Duodenal mucosa (tissue), 2 donors: ENCODE measurements at regions not wholly inside any gene's neighbourhood (a gene's known extent, or its start where the extent isn't known, plus 50 kb on each side); places are given as distances from the start of the nearest gene placed in this dataset.

Source experiments
- H3K27ac ChIP-seq: one replicate; pipeline ENCODE4 v1.7.0; 2013; ENCODE audit warnings: low read depth, low read length
- H3K27me3 ChIP-seq, 2 donors: one replicate each; pipeline ENCODE4 v1.7.0; 2013; ENCODE audit warnings: low read length in 2 of 2, control low read depth in 1 of 2; ENCODE audit not compliant: insufficient read depth in 2 of 2, control insufficient read depth in 1 of 2
- H3K36me3 ChIP-seq, 2 donors: one replicate each; pipeline ENCODE4 v1.7.0; 2013; ENCODE audit warnings: low read length in 2 of 2, control low read depth in 1 of 2; ENCODE audit not compliant: insufficient read depth in 2 of 2, control insufficient read depth in 1 of 2
- H3K4me1 ChIP-seq, 2 donors: one replicate each; pipeline ENCODE4 v1.7.0; 2013; ENCODE audit warnings: low read length in 2 of 2, control low read depth in 1 of 2; ENCODE audit not compliant: insufficient read depth in 2 of 2, control insufficient read depth in 1 of 2
- H3K4me3 ChIP-seq, 2 donors: one replicate each; pipeline ENCODE4 v1.7.0; 2013; ENCODE audit warnings: low read length in 2 of 2, low read depth in 1 of 2
- H3K9ac ChIP-seq, 2 donors: one replicate each; pipeline ENCODE4 v1.7.0; 2013; ENCODE audit warnings: low read length in 2 of 2, low read depth in 1 of 2
- H3K9me3 ChIP-seq, 2 donors: one replicate each; pipeline ENCODE4 v1.7.0; 2013; ENCODE audit warnings: low read length in 2 of 2, control low read depth in 1 of 2; ENCODE audit not compliant: control insufficient read depth in 1 of 2

DNA sequence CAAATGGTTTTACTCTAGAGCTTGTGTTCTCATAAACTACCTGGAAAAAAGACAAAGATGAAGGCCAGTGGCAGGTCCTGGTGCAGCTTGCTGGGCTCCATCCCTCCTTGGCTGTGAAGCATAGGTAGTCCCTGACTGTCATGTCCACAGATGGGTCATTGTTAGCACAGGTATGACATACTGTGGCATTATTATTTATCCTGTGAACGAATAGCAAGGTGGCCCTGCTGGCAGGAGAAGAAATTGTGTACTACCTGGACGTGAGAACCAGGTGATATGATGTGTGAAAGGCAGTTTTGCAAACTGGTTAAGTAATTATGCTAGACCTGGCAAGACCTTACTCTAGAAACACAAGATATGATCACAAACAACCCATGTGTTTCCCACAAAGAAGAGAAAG lies 63.9 kb downstream of the CCDC71L start:
- Histone ChIP-seq H3K9ac (no peak overlapping the region), H3K27me3 (no peaks in the 10 kb centered on the region), H3K36me3 (no peaks in the 10 kb centered on the region), H3K9me3 (no peaks in the 10 kb centered on the region), H3K27ac (no peak overlapping the region), H3K4me3 (no peak overlapping the region), H3K4me1 (peaks cover 0 to 6% of the 10 kb centered on the region in 2 donors)

DNA sequence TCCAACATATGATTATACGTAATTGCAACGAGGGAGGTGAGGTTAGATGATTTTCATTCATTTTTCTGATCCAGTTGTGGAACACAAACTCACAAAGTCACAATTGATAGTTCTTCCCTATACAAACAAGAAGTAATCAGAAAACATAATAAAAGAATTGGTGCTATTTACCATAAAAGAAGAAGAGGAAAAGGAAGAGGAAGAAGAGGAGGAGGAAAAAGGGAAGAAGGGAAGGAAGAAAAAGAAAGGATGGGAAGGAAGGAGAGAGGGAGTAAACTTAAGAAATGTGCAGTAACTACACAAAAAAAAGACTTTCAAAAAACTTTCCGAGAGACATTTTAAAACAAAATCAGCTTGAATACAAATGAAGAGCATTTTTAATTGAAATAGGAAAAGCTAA lies 65.0 kb downstream of the CCDC71L start:
- Histone ChIP-seq H3K27me3 (no peaks in the 10 kb centered on the region), H3K36me3 (no peaks in the 10 kb centered on the region), H3K27ac (no peak overlapping the region)

DNA sequence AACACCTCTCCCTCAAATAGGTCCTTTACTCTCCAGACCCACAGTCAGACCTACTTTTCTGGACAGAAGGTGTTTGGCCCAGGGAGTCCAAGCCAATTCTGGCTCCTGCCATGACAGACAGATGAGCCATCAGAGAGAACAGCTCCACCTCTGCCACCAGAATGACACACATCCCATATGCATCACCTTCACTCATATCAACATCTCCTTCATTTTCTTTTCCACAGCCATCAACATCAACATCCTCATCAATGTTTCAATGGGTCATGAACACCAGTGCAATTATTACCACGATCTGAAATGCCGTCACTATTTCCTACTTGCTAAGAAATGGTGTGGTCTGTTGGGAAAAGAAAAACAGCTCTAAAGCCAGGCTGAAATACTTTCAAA lies 67.9 kb downstream of the CCDC71L start:
- H3K27ac ChIP-seq: no peak overlapping the region
- H3K4me3 ChIP-seq: no peak overlapping the region
- H3K4me1 ChIP-seq: no peaks in the 10 kb centered on the region
- no peaks in the 10 kb centered on the region for H3K27me3 ChIP-seq
- H3K36me3 ChIP-seq: no peaks in the 10 kb centered on the region
- H3K9me3 ChIP-seq: no peaks in the 10 kb centered on the region
- no peak overlapping the region for H3K9ac ChIP-seq

More for the DNA sequence above, 65.0 kb downstream of the CCDC71L start:
- Histone ChIP-seq H3K4me3 (no peak overlapping the region), H3K4me1 (peaks cover 0 to 6% of the 10 kb centered on the region in 2 donors), H3K9ac (no peak overlapping the region), H3K9me3 (no peaks in the 10 kb centered on the region)

DNA sequence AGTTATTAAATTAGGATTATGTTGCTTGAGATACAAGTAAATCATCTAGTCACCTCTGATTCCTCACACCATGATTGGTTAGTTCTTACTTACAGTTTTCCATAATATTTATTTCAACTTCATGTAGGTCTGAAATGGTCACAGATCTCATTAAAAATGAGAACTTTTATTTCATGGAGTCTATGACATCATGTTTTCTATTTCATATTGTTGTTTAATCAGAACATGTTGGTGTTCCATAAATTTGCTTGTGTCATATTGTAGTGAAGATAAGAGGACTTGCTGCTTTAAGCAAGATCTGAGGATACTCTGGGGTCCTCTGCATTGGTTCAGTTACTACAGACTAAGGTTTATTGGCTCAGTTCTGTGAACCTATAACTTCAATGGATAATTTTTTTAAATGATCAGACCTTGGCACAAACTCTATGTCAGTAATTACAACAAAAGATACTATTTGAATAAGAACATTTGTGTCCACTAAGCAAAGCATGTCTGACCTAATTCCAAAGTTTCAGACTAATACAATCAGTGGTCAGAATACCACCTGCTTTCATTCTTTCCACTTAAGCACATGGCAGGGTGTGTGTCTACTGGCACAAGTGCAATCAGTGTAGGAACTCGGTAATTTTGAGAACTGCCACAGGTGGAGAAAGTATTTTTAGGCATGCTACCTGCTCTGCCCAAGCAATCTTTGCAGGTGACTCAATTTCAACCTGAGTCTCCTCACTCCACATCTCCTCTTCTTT lies 68.5 kb downstream of the CCDC71L start:
- Histone ChIP-seq H3K9ac (no peak overlapping the region), H3K4me1 (no peaks in the 10 kb centered on the region), H3K27ac (no peak overlapping the region), H3K36me3 (no peaks in the 10 kb centered on the region), H3K27me3 (no peaks in the 10 kb centered on the region), H3K4me3 (no peak overlapping the region), H3K9me3 (no peaks in the 10 kb centered on the region)

DNA sequence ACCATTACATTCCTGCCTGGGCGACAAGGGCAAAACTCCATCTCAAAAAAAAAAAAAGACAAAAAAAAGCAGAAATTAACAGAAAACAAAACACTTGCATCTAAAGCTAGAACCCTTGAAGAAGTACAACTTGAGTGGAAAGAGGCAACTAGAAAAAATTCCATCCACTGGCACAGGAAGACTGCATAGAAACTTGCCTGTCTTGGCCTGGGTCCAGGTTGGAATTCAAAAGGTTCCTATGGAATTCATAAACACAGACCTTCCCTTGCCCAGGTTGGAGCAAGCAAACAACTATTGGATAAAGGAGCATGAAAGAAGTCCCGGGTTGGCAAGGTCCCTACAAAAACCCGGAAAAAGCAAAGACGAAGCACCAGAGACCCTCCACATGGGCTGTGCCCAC lies 69.8 kb downstream of the CCDC71L start:
- no peak overlapping the region for H3K4me3 ChIP-seq
- H3K9me3 ChIP-seq: no peaks in the 10 kb centered on the region
- no peaks in the 10 kb centered on the region for H3K36me3 ChIP-seq
- no peaks in the 10 kb centered on the region for H3K4me1 ChIP-seq
- no peak overlapping the region for H3K9ac ChIP-seq
- H3K27me3 ChIP-seq: no peaks in the 10 kb centered on the region
- H3K27ac ChIP-seq: no peak overlapping the region

DNA sequence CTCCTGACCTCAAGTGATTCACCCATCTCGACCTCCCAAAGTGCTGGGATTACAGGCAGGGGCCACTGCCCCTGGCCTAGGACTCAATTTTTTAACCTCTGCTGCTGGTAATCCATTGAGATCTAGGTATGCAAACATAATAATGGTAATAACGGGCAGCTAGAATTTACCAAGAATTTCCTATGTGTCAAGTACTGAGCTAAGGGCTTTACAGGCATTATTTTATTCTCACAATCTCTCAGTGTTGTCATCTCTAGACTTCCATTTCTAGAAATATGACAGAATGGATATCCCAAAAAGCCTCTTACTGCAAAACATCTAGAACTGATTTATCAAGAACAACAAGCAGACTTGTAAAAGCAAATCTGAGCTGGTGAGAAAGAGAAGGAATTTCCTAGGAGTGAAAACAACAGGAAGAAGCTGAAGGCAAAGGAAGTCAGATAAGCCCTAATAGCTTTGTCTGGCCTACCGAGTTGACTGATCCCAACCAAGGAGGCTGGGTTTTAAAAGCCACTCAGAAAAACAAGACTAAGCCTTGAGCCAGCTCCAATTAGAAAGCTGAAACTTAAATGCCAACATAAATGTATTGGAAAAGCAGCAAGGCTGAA lies 70.6 kb downstream of the CCDC71L start:
- H3K9me3 ChIP-seq: no peaks in the 10 kb centered on the region
- no peak overlapping the region for H3K4me3 ChIP-seq
- H3K9ac ChIP-seq: no peak overlapping the region
- H3K36me3 ChIP-seq: no peaks in the 10 kb centered on the region
- no peaks in the 10 kb centered on the region for H3K27me3 ChIP-seq
- H3K4me1 ChIP-seq: no peaks in the 10 kb centered on the region
- no peak overlapping the region for H3K27ac ChIP-seq

DNA sequence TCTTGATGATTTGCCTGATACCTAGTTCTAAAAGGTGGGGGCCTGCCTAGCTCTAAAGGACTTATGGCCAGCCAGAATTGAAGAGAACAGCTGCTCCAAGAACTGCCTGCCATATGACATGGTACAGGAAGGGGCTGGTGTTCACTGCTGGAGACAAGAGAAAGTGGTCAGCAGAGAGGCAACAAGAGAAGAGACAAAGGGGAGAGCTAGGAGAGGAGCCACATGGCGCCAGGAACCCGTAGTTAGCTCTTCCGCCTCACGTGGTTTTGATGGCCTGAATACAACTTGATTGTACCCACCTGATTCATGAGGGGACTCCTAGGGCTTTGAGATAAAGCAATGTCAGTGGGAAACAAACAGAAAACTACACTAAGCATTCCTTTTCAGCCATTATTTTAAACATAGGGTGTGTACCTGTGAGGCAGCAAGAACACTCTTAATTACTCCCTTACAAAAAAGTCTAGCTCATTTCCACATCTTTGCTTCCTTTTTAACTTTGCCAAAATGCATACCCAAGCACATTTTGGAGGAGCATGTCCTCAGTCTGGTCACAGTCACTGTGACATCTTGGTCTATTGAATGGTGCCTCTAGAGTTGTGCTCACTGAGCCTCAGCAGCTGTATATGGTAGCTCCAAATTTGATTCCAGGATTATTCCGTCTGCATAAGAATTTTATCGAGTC lies 71.6 kb downstream of the CCDC71L start:
- Histone ChIP-seq H3K36me3 (no peaks in the 10 kb centered on the region), H3K9ac (no peak overlapping the region), H3K4me1 (no peaks in the 10 kb centered on the region), H3K4me3 (no peak overlapping the region), H3K27me3 (no peaks in the 10 kb centered on the region), H3K9me3 (no peaks in the 10 kb centered on the region), H3K27ac (no peak overlapping the region)

DNA sequence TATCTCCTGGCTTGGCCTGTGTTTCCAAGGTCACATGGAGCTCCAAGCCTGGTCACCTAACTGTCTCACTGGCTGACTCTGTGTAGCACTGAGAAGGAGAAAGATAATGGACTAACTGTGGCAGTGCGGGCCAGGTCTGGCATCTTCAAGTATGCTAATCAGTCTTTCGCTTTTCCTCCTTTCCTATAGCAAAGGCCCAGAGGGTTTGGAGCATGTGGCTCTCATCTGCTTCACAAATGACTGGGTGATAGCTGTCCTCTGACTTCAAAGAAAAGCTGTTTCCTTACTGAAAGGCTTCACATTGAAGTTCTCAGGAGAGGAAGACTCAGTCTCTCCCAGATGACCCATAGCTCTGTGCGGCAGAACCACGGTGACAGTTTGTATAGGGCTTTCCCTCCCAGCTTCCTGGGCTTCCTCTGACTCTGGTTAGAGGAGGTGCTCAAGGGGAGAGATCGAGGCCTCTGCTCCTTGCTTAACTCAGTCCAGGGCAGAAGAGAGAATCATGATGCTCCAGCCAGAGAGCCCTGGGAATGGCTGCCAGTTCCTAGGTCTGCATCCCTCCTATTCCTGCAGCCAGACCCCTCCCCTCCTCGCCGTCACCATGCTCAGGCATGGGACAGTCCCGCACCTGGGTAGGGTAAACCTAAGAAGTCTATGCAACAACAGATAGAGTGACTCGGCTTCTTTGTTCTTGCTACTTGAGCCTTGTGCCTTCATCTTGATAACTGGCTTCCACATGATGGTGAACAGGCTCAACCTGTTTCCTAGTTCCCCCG lies 72.3 kb downstream of the CCDC71L start:
- no peak overlapping the region for H3K4me3 ChIP-seq
- H3K9me3 ChIP-seq: no peaks in the 10 kb centered on the region
- H3K27ac ChIP-seq: no peak overlapping the region
- no peaks in the 10 kb centered on the region for H3K36me3 ChIP-seq
- no peaks in the 10 kb centered on the region for H3K4me1 ChIP-seq
- H3K9ac ChIP-seq: no peak overlapping the region
- no peaks in the 10 kb centered on the region for H3K27me3 ChIP-seq

DNA sequence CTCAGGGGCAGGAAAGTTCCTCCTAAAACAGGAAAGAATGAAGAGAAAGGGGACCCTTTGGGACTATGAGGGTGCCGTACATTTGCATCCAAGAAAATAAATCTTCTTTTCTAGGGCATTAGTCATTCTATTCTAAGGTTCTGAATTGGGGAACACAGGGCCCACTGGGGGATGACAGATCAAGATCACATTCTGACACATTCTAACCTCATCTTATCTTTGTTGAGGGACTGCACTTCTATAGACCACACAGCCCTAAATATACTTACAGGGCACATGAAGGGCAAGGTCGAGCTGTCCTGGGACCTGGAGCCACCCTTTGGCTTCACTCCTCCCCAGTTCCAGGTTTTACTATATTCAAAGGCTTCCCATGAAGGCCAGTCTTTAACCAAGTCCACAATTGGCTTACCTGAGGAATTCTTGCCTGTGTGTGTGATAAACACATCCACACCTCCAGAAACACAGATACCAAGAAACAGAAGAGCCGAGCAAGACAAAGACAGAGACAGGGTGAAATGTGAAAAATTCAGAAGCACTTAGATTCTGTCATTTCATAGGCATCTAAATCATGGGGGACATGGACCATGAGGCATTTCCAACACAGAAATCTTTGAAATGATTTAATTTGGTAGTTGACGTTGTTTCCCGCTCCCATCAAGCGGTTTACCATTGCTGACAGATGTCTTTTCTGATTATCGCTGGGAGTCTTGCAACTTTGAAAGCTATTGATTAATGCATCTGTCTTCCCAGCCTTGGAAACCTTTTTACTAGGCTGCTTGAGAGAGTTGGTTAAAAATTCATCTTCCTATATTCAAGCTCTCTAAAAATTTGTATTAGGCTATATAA lies 75.8 kb downstream of the CCDC71L start:
- Histone ChIP-seq H3K27me3 (no peaks in the 10 kb centered on the region), H3K9me3 (no peaks in the 10 kb centered on the region), H3K4me1 (no peaks in the 10 kb centered on the region), H3K36me3 (no peaks in the 10 kb centered on the region), H3K4me3 (no peak overlapping the region), H3K27ac (no peak overlapping the region), H3K9ac (no peak overlapping the region)
